SJSA1 (cell line): ENCODE measurements at regions not wholly inside any gene's neighbourhood (a gene's known extent, or its start where the extent isn't known, plus 50 kb on each side); places are given as distances from the start of the nearest gene placed in this dataset.
A peak's percentile ranks its signal among the peaks of the same experiment; 100 is the strongest.

Experiments used
- DNase-seq, 2 experiments: peaks; one replicate each; pipeline ENCODE4 v3.0.0-alpha.2; 2015 to 2020; ENCODE audit warnings: low spot score in 2 of 2, low read depth in 1 of 2
- H3K27ac ChIP-seq: fragments of 250-450 bp; sonication (Bioruptor Pico); 2 replicates; pipeline ENCODE4 v1.5.1; 2020; ENCODE audit warnings: mild to moderate bottlenecking, moderate library complexity
- H3K27me3 ChIP-seq: fragments of 250-450 bp; sonication (Bioruptor Pico); replicated peaks from 2 replicates; pipeline ENCODE4 v1.5.1; 2020; ENCODE audit warnings: mild to moderate bottlenecking, moderate library complexity
- H3K36me3 ChIP-seq: fragments of 250-450 bp; sonication (Bioruptor Pico); 2 replicates; pipeline ENCODE4 v1.5.1; 2020; ENCODE audit warnings: mild to moderate bottlenecking
- H3K4me1 ChIP-seq: fragments of 250-450 bp; sonication (Bioruptor Pico); replicated peaks from 2 replicates; pipeline ENCODE4 v1.6.1; 2021; ENCODE audit warnings: mild to moderate bottlenecking
- H3K4me3 ChIP-seq: fragments of 250-450 bp; sonication (Bioruptor Pico); 2 replicates; pipeline ENCODE4 v1.5.1; 2020; ENCODE audit warnings: mild to moderate bottlenecking
- H3K9me3 ChIP-seq: fragments of 250-450 bp; sonication (Bioruptor Pico); replicated peaks from 2 replicates; pipeline ENCODE4 v1.5.1; 2020; ENCODE audit warnings: mild to moderate bottlenecking

DNA sequence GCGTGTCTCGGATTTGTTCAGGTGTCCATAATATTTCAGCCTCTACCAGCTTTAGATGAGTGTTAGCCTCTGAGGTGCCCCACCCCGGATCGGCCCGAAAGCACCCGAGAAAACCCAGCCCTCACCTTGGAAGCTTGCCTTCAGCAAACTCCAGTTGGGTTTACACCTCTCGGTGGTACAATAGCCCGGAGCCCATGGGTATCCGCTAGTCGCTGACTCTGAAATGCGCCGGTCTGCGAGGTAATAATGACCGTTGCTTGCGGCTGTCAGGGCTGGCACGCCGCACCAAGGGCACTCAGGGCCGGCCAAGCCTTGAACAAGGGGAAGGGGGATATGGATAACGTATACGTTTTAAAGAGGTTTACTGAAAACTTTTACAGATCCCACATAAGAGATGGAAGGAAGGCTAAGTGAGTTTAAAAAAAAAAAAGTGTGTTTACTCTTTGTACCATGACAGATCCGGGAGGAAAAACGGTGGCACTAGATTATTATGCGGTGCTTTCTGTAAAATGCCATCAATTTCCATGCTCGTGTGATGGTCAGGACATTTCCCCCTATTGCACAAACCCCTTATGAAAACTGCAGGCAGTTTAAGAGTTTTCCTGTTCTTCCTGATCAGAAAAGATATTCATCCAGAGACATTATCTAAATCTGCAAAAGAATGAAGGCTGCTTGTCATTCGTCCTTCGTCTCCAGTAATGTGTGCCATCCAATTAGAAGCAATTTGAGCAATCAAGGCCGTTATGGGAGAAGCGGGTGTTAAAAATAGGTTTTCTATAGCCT lies 124.2 kb downstream of the TMEM161B start:
- H3K4me1 ChIP-seq = peaks cover 14% of the 10 kb centered on the region
- no peak overlapping the region for H3K27ac ChIP-seq
- DNase-seq = no peak
- H3K9me3 ChIP-seq = no peaks in the 10 kb centered on the region
- no peaks in the 10 kb centered on the region; the same call in 1 of the 2 replicates for H3K27me3 ChIP-seq
- no peaks in the 10 kb centered on the region for H3K36me3 ChIP-seq
- H3K4me3 ChIP-seq = no peak overlapping the region

DNA sequence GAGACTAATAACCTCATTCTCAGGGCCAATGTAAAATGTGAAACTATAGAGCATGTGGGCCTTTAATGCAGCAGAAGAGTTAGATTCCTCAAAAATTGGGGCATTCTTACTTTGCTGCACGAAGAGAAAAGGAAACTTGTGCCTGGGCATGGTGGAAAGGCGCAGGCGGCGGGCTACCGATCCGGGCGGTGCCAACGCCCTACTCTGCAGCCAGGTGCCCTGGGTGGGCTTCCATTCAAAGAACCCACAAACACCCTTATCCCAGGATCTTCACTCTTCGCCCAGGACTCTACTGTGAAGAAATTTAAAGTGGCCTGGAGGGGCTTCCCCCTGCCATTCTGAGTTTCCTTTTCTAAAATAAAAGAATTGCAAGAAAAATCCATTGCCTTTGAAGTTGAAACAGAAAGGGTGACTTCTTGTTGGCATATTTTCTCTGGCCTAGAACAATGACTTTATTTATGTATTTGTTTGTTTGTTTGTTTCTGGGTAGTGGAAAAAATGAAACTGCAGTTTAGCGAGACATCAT lies 124.9 kb downstream of the TMEM161B start:
- no peaks in the 10 kb centered on the region; the same call in 1 of the 2 replicates for H3K27me3 ChIP-seq
- H3K27ac ChIP-seq = no peak overlapping the region
- H3K9me3 ChIP-seq = no peaks in the 10 kb centered on the region
- no peak for DNase-seq
- no peaks in the 10 kb centered on the region for H3K36me3 ChIP-seq
- H3K4me3 ChIP-seq = no peak overlapping the region
- peaks cover 14% of the 10 kb centered on the region for H3K4me1 ChIP-seq

DNA sequence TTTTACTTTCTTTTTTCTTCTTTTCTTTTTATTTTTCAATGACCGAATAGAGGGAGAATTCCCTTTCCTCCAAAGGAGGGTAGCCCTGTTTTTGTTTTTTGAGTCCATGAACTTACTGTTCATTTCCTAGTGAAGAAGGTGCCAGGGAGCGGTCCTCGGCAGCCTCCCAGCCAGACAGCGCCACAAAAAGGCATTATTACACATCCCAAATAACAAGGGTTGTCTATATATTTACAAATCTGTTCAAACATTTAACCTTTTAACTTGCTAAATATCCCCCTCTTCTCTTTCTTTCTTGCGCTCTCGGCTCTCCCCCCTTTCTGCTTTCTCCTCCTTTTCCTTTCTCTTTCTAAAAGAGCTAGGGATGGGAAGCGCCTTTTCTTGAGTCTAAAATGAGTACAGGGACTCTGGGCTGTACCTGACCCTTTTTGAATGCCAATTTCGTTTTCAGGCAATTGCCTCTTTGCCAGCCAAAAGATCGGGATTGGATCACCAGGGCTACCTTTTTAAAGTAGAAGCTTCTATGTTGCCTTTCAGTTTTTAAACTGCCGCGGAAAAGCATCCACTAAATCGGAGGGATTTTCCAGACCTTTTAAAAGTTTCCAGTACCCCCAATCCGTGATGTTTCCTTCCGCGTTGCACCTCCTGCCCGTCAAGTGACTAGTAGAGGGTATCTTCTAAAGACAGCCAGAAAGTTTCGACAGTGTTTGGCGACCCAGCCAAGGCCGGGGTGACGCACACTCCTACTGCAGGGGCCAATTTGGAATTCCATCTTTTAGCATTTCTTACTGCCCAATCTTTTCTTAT lies 125.6 kb downstream of the TMEM161B start:
- DNase-seq = no peak
- no peak overlapping the region for H3K4me3 ChIP-seq
- no peak overlapping the region for H3K27ac ChIP-seq
- H3K9me3 ChIP-seq = no peaks in the 10 kb centered on the region
- H3K36me3 ChIP-seq = no peaks in the 10 kb centered on the region
- no peaks in the 10 kb centered on the region; the same call in 1 of the 2 replicates for H3K27me3 ChIP-seq
- H3K4me1 ChIP-seq = peaks cover 14% of the 10 kb centered on the region

DNA sequence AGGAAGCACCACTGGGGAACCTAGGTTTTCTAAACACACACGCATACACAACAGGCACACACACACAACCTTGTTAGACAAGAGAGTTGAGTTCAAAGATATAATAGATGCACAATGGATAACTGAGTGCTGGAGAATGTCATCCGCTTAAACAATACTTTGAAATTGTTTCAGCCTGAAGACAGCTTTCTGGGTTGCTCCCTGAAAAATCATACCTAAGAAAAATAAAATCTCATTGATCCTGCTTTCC lies 126.1 kb downstream of the TMEM161B start:
- H3K4me3 ChIP-seq = peak overlapping the region; percentile 39
- DNase-seq = no peak
- no peaks in the 10 kb centered on the region for H3K36me3 ChIP-seq
- H3K9me3 ChIP-seq = no peaks in the 10 kb centered on the region
- H3K27me3 ChIP-seq = no peaks in the 10 kb centered on the region; the same call in 1 of the 2 replicates
- H3K4me1 ChIP-seq = peaks cover 14% of the 10 kb centered on the region
- no peak overlapping the region for H3K27ac ChIP-seq

DNA sequence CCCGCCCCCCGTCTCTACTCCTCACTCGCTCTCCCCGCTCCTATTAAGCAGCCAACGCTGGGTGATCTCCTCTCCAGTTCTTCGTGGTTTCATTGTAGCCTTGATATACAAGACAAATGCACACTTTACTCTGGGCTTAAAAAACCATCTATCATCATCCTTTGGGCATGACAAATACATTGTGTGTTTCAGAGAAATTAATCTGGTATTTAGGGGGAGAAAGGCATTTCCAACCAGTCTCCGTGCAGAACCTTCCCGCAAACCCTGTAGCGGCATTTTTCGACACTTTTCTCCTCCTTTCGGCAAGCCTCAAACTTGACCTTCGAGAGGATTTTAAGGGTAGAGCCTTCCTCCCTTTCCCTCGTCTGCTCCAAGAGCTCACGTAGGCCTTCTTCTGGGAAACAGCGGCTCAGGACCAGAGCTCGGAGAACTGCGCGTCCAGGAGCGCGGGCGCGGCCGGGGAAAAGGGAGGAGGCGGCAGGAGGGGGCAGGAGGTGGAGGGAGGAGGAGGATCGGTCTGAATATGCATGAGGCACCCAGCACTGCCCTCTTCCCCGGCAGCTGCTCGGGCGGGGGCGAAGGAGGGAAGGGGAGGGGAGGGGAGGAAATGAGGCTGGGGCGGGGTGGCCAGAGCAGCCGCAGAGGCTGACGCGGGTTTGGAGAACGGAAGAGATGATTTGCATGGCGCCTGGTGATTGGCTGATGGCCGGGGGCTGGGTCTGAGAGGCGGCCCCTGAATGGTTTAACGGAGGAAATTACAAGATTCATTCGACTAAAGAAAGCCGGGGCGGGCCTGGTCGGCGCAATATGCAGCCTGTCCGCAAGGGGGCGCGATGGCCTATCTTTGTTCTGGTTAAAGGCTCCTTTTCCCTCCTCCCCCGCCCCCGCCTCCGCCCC lies 127.5 kb downstream of the TMEM161B start:
- DNase-seq = peak; percentile 96 to 98
- Histone ChIP-seq H3K27ac (no peak overlapping the region), H3K4me3 (peak overlapping the region; percentile 41), H3K36me3 (no peaks in the 10 kb centered on the region), H3K27me3 (no peaks in the 10 kb centered on the region; the same call in 1 of the 2 replicates), H3K9me3 (no peaks in the 10 kb centered on the region), H3K4me1 (peaks cover 14% of the 10 kb centered on the region)

DNA sequence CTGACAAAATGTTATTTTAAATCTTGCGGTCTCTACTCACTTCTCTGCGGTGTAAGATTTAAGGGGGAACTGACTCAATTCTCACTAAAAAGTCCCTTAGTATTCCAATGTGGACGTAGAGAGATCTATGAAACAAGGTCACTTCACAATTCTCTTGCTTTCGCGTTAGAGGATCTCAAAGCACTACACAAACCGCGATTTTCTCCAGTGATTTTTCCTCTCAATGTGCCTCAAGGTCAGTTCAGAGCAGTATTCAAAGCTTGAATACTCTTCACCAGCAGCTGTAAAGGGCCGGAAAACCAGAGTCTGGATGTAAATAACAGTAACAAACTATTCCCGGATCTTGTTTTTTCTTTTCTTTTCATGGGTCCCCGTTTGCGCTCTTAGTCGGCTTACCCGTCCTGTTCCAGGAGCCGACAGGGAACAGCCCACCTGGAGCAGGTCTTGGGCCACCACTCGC lies 128.2 kb downstream of the TMEM161B start:
- Histone ChIP-seq H3K4me3 (peak overlapping the region; percentile 41), H3K27me3 (no peaks in the 10 kb centered on the region; the same call in 1 of the 2 replicates), H3K27ac (no peak overlapping the region), H3K4me1 (peaks cover 14% of the 10 kb centered on the region), H3K9me3 (no peaks in the 10 kb centered on the region), H3K36me3 (no peaks in the 10 kb centered on the region)
- DNase-seq = no peak

DNA sequence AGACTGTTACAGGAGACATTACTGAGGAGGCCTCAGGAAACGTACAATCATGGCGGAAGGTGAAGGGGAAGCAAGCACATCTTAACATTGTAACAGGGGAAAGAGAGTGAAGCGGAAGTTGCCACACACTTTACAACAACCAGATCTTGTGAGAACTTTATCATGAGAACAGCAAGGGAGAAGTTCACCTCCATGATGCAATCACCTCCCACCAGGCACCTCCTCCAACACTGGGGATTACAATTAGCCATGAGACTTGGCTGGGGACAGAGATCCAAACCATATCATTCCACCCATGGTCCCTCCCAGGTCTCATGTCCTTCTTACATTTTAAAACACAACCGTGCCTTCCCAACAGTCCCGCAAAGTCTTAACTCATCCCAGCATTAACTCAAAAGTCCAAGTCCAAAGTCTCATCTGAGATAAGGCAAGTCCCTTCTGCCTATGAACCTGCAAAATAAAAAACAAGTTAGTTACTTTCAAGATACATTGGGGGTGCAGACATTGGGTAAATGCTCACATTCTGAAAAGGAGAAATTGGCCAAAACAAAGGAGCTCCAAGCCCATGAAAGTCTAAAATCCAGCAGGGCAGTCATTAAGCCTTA lies 138.3 kb downstream of the TMEM161B start:
- Histone ChIP-seq H3K27me3 (no peaks in the 10 kb centered on the region), H3K9me3 (no peaks in the 10 kb centered on the region), H3K27ac (no peak overlapping the region), H3K36me3 (no peaks in the 10 kb centered on the region), H3K4me3 (no peak overlapping the region), H3K4me1 (no peaks in the 10 kb centered on the region)
- DNase-seq = no peak

DNA sequence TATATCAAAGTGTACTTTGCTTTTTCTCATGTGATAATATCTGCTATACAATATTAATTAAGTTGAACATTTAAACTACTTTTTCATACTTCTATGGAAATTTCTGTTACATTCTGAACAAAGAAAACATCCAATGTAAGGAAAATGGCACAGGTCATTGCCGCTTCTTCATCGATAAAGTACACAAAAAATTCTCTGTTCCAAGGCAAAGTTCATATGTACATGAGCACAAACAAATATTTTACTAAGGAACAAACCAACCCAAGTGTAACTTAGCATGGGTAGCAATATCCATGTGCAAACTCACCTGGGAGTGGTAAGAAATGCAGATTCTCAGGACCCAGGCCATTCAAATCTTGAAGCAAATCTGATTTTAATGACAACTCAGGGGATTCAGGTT lies 139.8 kb downstream of the TMEM161B start:
- H3K36me3 ChIP-seq = no peaks in the 10 kb centered on the region

DNA sequence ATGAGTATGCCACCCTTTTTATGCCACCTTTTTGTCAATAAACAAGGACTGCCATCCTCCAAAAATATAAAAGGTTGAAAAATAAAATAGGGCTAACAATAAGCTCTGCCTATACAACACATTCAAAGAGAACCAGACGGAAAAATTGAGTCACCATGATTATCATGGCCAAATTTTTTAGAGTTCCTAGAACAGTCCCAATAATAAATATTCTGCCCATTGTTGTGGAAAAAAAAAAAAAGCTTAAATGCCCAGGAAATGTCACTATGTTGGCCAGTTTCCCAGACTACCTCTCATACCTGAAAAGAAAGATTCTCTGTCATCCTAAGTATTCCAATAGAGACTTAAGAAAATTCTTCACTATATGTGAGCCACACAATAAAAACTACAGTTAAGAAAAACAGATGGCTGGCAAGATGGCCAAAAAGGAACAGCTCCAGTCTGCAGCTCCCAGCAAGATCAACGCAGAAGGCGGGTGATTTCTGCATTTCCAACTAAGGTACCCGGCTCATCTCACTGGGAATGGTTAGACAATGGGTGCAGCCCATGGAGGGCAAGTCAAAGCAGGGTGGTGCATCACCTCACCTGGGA lies 149.0 kb downstream of the TMEM161B start:
- Histone ChIP-seq H3K9me3 (no peaks in the 10 kb centered on the region), H3K36me3 (no peaks in the 10 kb centered on the region), H3K27ac (no peak overlapping the region), H3K4me1 (no peaks in the 10 kb centered on the region), H3K27me3 (no peaks in the 10 kb centered on the region), H3K4me3 (no peak overlapping the region)
- no peak for DNase-seq

More for the DNA sequence above, 139.8 kb downstream of the TMEM161B start:
- Histone ChIP-seq H3K27ac (no peak overlapping the region), H3K27me3 (no peaks in the 10 kb centered on the region), H3K9me3 (no peaks in the 10 kb centered on the region), H3K4me3 (no peak overlapping the region), H3K4me1 (no peaks in the 10 kb centered on the region)
- DNase-seq = no peak

DNA sequence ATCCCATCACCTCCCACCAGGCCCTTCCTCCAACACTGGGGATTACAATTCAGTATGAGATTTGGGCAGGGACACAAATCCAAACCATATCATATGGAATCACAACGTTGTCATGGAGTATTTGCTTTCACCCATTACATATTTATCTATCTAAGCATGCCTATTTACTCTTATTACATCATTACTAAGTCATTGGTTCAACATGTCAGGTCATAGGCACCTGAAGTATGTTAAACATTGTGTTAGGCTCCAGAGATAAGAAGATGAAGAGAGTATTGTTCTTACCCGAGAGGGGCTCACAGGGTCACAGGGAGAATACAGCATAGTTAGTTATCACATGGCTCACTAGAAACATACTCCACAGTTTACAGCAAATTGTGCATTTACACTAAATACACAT lies 150.5 kb downstream of the TMEM161B start:
- Histone ChIP-seq H3K9me3 (no peaks in the 10 kb centered on the region), H3K4me1 (no peaks in the 10 kb centered on the region), H3K27me3 (no peaks in the 10 kb centered on the region), H3K27ac (no peak overlapping the region), H3K4me3 (no peak overlapping the region), H3K36me3 (no peaks in the 10 kb centered on the region)
- DNase-seq = no peak

DNA sequence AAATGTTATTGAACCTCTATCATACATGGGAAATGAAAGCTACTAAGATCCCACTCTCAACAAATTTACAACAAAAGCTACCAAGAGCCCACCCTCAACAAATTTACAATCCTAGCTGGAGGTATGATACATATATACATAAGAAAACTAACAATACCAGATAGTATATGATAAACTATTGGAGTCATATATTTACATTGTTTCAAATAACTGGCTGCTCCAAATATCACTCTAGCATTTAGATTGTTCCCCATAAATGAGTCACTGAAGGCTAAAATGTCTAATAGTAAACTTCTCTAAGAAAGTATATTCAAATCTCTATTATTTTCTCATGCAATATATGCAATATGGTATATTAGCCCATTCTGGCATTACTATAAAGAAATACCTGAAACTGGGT lies 151.1 kb downstream of the TMEM161B start:
- no peaks in the 10 kb centered on the region for H3K27me3 ChIP-seq
- no peak for DNase-seq
- no peaks in the 10 kb centered on the region for H3K9me3 ChIP-seq
- no peak overlapping the region for H3K4me3 ChIP-seq
- no peaks in the 10 kb centered on the region for H3K4me1 ChIP-seq
- H3K27ac ChIP-seq = no peak overlapping the region
- no peaks in the 10 kb centered on the region for H3K36me3 ChIP-seq

DNA sequence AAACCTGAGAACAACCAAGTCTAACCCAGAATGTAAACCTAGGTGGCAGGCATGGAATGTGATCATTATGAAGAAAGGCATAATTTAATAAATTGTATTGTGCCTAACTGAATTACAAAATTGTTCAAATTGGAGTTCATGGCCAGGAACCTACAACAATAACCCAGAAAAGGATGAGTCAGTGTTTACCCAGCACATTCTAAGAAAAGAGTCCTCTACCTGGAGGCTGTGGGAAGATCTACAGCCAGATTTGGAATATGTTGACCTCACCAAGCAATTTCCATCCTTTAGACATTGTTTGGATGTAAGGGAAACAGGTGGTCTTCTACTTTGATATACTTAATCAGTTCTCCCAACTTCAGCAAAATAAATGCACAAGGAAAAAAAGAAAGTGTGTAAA lies 152.2 kb downstream of the TMEM161B start:
- no peaks in the 10 kb centered on the region for H3K27me3 ChIP-seq
- no peak overlapping the region for H3K27ac ChIP-seq
- H3K9me3 ChIP-seq = no peaks in the 10 kb centered on the region
- no peak for DNase-seq
- H3K36me3 ChIP-seq = no peaks in the 10 kb centered on the region
- H3K4me3 ChIP-seq = no peak overlapping the region
- H3K4me1 ChIP-seq = no peaks in the 10 kb centered on the region

DNA sequence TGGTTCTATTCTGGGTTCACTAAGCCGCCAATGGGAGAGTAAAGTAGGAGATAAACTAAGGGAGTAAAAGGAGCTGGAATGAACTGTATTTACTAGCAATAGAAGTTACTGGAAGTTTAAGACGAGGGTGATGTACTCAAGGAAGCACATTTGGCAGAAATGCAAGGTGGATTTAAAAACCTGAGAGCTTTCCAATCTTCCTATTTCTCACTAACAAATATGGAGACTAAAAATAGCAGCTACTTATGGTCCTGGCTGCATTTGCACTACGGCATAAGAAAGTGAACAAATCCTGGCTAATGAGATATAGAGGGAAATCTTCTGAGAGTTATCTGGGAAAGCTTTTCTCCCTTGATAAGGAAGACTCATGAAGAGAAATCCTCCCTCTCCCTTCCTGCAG lies 153.4 kb downstream of the TMEM161B start:
- H3K4me1 ChIP-seq = no peaks in the 10 kb centered on the region
- H3K27me3 ChIP-seq = no peaks in the 10 kb centered on the region
- no peaks in the 10 kb centered on the region for H3K36me3 ChIP-seq
- H3K27ac ChIP-seq = no peak overlapping the region
- no peak for DNase-seq
- H3K9me3 ChIP-seq = no peaks in the 10 kb centered on the region
- no peak overlapping the region for H3K4me3 ChIP-seq
